GM12878 (cell line): ENCODE measurements at regions not wholly inside any gene's neighbourhood (a gene's known extent, or its start where the extent isn't known, plus 50 kb on each side); places are given as distances from the start of the nearest gene placed in this dataset.

Experiments used
- ATF2 ChIP-seq: IDR thresholded peaks from 2 replicates; pipeline ENCODE4 v1.6.1; 2012; ENCODE audit warnings: low read length, inconsistent platforms
- BCL3 ChIP-seq: IDR thresholded peaks from 2 replicates; pipeline ENCODE4 v1.6.1; 2011; ENCODE audit warnings: borderline replicate concordance, low read depth, mild to moderate bottlenecking, moderate library complexity, low read length; ENCODE audit not compliant: insufficient read depth, poor library complexity, severe bottlenecking
- REST ChIP-seq: IDR thresholded peaks from 2 replicates; pipeline ENCODE4 v1.6.1; 2012; ENCODE audit warnings: mild to moderate bottlenecking, low read depth, low read length

- TF ChIP-seq REST (no peak), ATF2 (no peak), BCL3 (no peak)
These were observed 173.4 kb upstream of the SHH start for GRCh38 chr7:155985518-155986250.
